ENCODE measurements at regions not wholly inside any gene's neighbourhood (a gene's known extent, or its start where the extent isn't known, plus 50 kb on each side); places are given as distances from the start of the nearest gene placed in this dataset.

- Histone ChIP-seq H3K9me2 (ENCODE audit: low read depth, low read length) (no peaks in the 10 kb centered on the region), H3K4me3 (ENCODE audit: low read depth, low read length, poor library complexity, severe bottlenecking) (no peak overlapping the region), H3K36me3 (ENCODE audit: insufficient read depth, low read length) (no peaks in the 10 kb centered on the region), H3F3A (ENCODE audit: insufficient read depth, low read length) (no peaks in the 10 kb centered on the region), H3K9ac (ENCODE audit: low read length) (no peak overlapping the region), H2AFZ (ENCODE audit: low read length) (no peak overlapping the region), H3K27me3 (ENCODE audit: insufficient read depth, low read length) (no peaks in the 10 kb centered on the region), H3K79me2 (ENCODE audit: insufficient read depth, low read length) (no peaks in the 10 kb centered on the region), H3K27ac (ENCODE audit: low read depth, low read length, poor library complexity, severe bottlenecking) (no peak overlapping the region), H3K9me3 (ENCODE audit: low read length) (no peaks in the 10 kb centered on the region), H3K4me1 (ENCODE audit: insufficient read depth, low read length, severe bottlenecking) (no peaks in the 10 kb centered on the region), H3K4me2 (ENCODE audit: low read length) (no peak overlapping the region), H4K20me1 (ENCODE audit: insufficient read depth, low read length) (no peaks in the 10 kb centered on the region)
- TF ChIP-seq, protein P1, sequence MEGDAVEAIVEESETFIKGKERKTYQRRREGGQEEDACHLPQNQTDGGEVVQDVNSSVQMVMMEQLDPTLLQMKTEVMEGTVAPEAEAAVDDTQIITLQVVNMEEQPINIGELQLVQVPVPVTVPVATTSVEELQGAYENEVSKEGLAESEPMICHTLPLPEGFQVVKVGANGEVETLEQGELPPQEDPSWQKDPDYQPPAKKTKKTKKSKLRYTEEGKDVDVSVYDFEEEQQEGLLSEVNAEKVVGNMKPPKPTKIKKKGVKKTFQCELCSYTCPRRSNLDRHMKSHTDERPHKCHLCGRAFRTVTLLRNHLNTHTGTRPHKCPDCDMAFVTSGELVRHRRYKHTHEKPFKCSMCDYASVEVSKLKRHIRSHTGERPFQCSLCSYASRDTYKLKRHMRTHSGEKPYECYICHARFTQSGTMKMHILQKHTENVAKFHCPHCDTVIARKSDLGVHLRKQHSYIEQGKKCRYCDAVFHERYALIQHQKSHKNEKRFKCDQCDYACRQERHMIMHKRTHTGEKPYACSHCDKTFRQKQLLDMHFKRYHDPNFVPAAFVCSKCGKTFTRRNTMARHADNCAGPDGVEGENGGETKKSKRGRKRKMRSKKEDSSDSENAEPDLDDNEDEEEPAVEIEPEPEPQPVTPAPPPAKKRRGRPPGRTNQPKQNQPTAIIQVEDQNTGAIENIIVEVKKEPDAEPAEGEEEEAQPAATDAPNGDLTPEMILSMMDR (IDR thresholded peaks at IDR 0.05; ENCODE audit: low read length), result no peak
- no peak for TF ChIP-seq EZH2 (IDR thresholded peaks at IDR 0.05; ENCODE audit: borderline replicate concordance, low read length)
These were observed 518.1 kb downstream of the TRHDE start for GRCh38 chr12:72790273-72790672.

GRCh38 chr12:72792889-72793288, 520.7 kb downstream of the TRHDE start:
- Histone ChIP-seq H2AFZ (ENCODE audit: low read length) (no peak overlapping the region), H3K4me2 (ENCODE audit: low read length) (no peak overlapping the region), H3K4me3 (ENCODE audit: low read depth, low read length, poor library complexity, severe bottlenecking) (no peak overlapping the region), H3K36me3 (ENCODE audit: insufficient read depth, low read length) (no peaks in the 10 kb centered on the region), H3K27me3 (ENCODE audit: insufficient read depth, low read length) (no peaks in the 10 kb centered on the region), H3K79me2 (ENCODE audit: insufficient read depth, low read length) (no peaks in the 10 kb centered on the region), H3K4me1 (ENCODE audit: insufficient read depth, low read length, severe bottlenecking) (no peaks in the 10 kb centered on the region), H3K9me3 (ENCODE audit: low read length) (no peaks in the 10 kb centered on the region), H4K20me1 (ENCODE audit: insufficient read depth, low read length) (no peaks in the 10 kb centered on the region), H3F3A (ENCODE audit: insufficient read depth, low read length) (no peaks in the 10 kb centered on the region), H3K9me2 (ENCODE audit: low read depth, low read length) (no peaks in the 10 kb centered on the region), H3K27ac (ENCODE audit: low read depth, low read length, poor library complexity, severe bottlenecking) (no peak overlapping the region), H3K9ac (ENCODE audit: low read length) (no peak overlapping the region)
- TF ChIP-seq, protein P1 (IDR thresholded peaks at IDR 0.05; ENCODE audit: low read length), result no peak
- no peak for TF ChIP-seq EZH2 (IDR thresholded peaks at IDR 0.05; ENCODE audit: borderline replicate concordance, low read length)

- no peaks in the 10 kb centered on the region for H3K79me2 ChIP-seq (ENCODE audit: insufficient read depth, low read length)
- H3F3A ChIP-seq (ENCODE audit: insufficient read depth, low read length), result no peaks in the 10 kb centered on the region
- no peak overlapping the region for H3K4me3 ChIP-seq (ENCODE audit: low read depth, low read length, poor library complexity, severe bottlenecking)
- no peaks in the 10 kb centered on the region for H3K9me3 ChIP-seq (ENCODE audit: low read length)
- no peaks in the 10 kb centered on the region for H3K36me3 ChIP-seq (ENCODE audit: insufficient read depth, low read length)
- no peaks in the 10 kb centered on the region for H3K27me3 ChIP-seq (ENCODE audit: insufficient read depth, low read length)
- no peak overlapping the region for H3K4me2 ChIP-seq (ENCODE audit: low read length)
- no peak overlapping the region for H3K27ac ChIP-seq (ENCODE audit: low read depth, low read length, poor library complexity, severe bottlenecking)
- no peaks in the 10 kb centered on the region for H3K4me1 ChIP-seq (ENCODE audit: insufficient read depth, low read length, severe bottlenecking)
- no peaks in the 10 kb centered on the region for H3K9me2 ChIP-seq (ENCODE audit: low read depth, low read length)
- no peak for TF ChIP-seq EZH2 (IDR thresholded peaks at IDR 0.05; ENCODE audit: borderline replicate concordance, low read length)
- TF ChIP-seq, protein P1 (IDR thresholded peaks at IDR 0.05; ENCODE audit: low read length), result no peak
- H3K9ac ChIP-seq (ENCODE audit: low read length), result no peak overlapping the region
- no peaks in the 10 kb centered on the region for H4K20me1 ChIP-seq (ENCODE audit: insufficient read depth, low read length)
- no peak overlapping the region for H2AFZ ChIP-seq (ENCODE audit: low read length)
These were observed 521.6 kb downstream of the TRHDE start for GRCh38 chr12:72793796-72794195.

Measured in OCI-LY1 (cell line).